ENCODE measurements at regions not wholly inside any gene's neighbourhood (a gene's known extent, or its start where the extent isn't known, plus 50 kb on each side); places are given as distances from the start of the nearest gene placed in this dataset.

- no peak for TF ChIP-seq CTCF (IDR thresholded peaks at IDR 0.05)
- no peak for TF ChIP-seq POLR2A (IDR thresholded peaks at IDR 0.05)
- TF ChIP-seq EP300 (IDR thresholded peaks at IDR 0.05) = no peak
These were observed 498.6 kb downstream of the CHSY3 start for GRCh38 chr5:130402906-130403305.
